GM23338 (cell line): ENCODE measurements at regions not wholly inside any gene's neighbourhood (a gene's known extent, or its start where the extent isn't known, plus 50 kb on each side); places are given as distances from the start of the nearest gene placed in this dataset.

Experiments used
- ATAC-seq: fragments of 200-7000 bp; cut with Tn5 transposase; 3 replicates; pipeline ENCODE4 v1.9.1; 2020
- DNase-seq: peaks from one replicate; pipeline ENCODE4 v3.0.0-alpha.2; 2015; ENCODE audit warnings: low spot score
- H2AFZ ChIP-seq: fragments of 200-600 bp; sonication (generic); 2 replicates; pipeline ENCODE4 v1.8.0; 2016; ENCODE audit warnings: antibody characterized with exemption, mild to moderate bottlenecking, moderate library complexity
- H3F3A ChIP-seq: fragments of 200-600 bp; sonication (generic); replicated peaks from 2 replicates; pipeline ENCODE4 v1.8.0; 2017; ENCODE audit warnings: antibody characterized with exemption, mixed run types, low read depth
- H3K27ac ChIP-seq: fragments of 200-600 bp; sonication (generic); 2 replicates; pipeline ENCODE4 v1.6.1; 2016; ENCODE audit warnings: low read depth
- H3K27me3 ChIP-seq: fragments of 200-600 bp; sonication (generic); 2 replicates; pipeline ENCODE4 v1.8.0; 2016; ENCODE audit warnings: mild to moderate bottlenecking, mixed run types, moderate library complexity; ENCODE audit not compliant: insufficient read depth
- H3K36me3 ChIP-seq: fragments of 200-600 bp; sonication (generic); 2 replicates; pipeline ENCODE4 v1.8.0; 2016; ENCODE audit warnings: mild to moderate bottlenecking; ENCODE audit not compliant: insufficient read depth
- H3K4me1 ChIP-seq: fragments of 200-600 bp; sonication (generic); 2 replicates; pipeline ENCODE4 v1.8.0; 2016; ENCODE audit warnings: mild to moderate bottlenecking, moderate library complexity; ENCODE audit not compliant: insufficient read depth
- H3K4me2 ChIP-seq: fragments of 200-600 bp; sonication (generic); 2 replicates; pipeline ENCODE4 v1.7.1; 2017; ENCODE audit warnings: mixed run types
- H3K4me3 ChIP-seq: fragments of 200-600 bp; sonication (generic); 2 replicates; pipeline ENCODE4 v1.6.1; 2016; ENCODE audit warnings: mixed run types
- H3K79me2 ChIP-seq: fragments of 200-600 bp; sonication (generic); replicated peaks from 2 replicates; pipeline ENCODE4 v1.8.0; 2017; ENCODE audit warnings: mild to moderate bottlenecking; ENCODE audit not compliant: insufficient read depth
- H3K9me2 ChIP-seq: fragments of 200-600 bp; sonication (generic); 2 replicates; pipeline ENCODE4 v1.8.0; 2017; ENCODE audit not compliant: insufficient read depth
- H4K20me1 ChIP-seq: fragments of 200-600 bp; sonication (generic); replicated peaks from 2 replicates; pipeline ENCODE4 v1.8.0; 2017; ENCODE audit warnings: mild to moderate bottlenecking; ENCODE audit not compliant: insufficient read depth
- H3K27ac Mint-ChIP-seq: 2 replicates; pipeline ENCODE4 v1.8.0; 2020; ENCODE audit warnings: inconsistent platforms, mild to moderate bottlenecking, moderate library complexity, mixed read lengths
- H3K27me3 Mint-ChIP-seq: 3 replicates; pipeline ENCODE4 v1.8.0; 2022; ENCODE audit warnings: low read depth, mild to moderate bottlenecking, moderate library complexity, mixed read lengths, inconsistent platforms; ENCODE audit not compliant: insufficient read depth, poor library complexity
- H3K36me3 Mint-ChIP-seq: 3 replicates; pipeline ENCODE4 v1.8.0; 2021; ENCODE audit warnings: low read depth, mild to moderate bottlenecking, inconsistent platforms, moderate library complexity, mixed read lengths
- H3K4me1 Mint-ChIP-seq: 3 replicates; pipeline ENCODE4 v1.8.0; 2020; ENCODE audit warnings: mild to moderate bottlenecking, inconsistent platforms, mixed read lengths
- H3K4me3 Mint-ChIP-seq: 3 replicates; pipeline ENCODE4 v1.8.0; 2021; ENCODE audit warnings: moderate library complexity, mild to moderate bottlenecking, inconsistent platforms, mixed read lengths
- H3K9me3 Mint-ChIP-seq: 3 replicates; pipeline ENCODE4 v1.8.0; 2020; ENCODE audit warnings: moderate library complexity, mild to moderate bottlenecking, inconsistent platforms, mixed read lengths
- CREB1 ChIP-seq: fragments of 250-450 bp; sonication (Bioruptor Pico); IDR thresholded peaks from 2 replicates; pipeline ENCODE4 v1.5.0; 2020; ENCODE audit warnings: low read depth, mild to moderate bottlenecking, moderate library complexity
- CTCF ChIP-seq, 2 experiments: fragments of 200-600 bp in 1 of 2; sonication (generic) in 1 of 2; conservative IDR thresholded peaks; 2 replicates each; pipeline versions ENCODE4 v1.5.1 to v1.6.1; 2016 to 2017; ENCODE audit warnings: antibody characterized with exemption in 2 of 2, low read depth in 2 of 2, mild to moderate bottlenecking in 2 of 2, moderate library complexity in 1 of 2
- ETS1 ChIP-seq: IDR thresholded peaks from 2 replicates; pipeline ENCODE4 v1.6.1; 2016; ENCODE audit warnings: antibody characterized with exemption
- EZH2 ChIP-seq: fragments of 200-600 bp; sonication (generic); IDR thresholded peaks from one replicate; pipeline ENCODE4 v1.8.0; 2017; ENCODE audit warnings: antibody characterized with exemption, mild to moderate bottlenecking, low read depth; ENCODE audit not compliant: unreplicated experiment
- EZH2phosphoT487 ChIP-seq: fragments of 200-600 bp; sonication (generic); IDR thresholded peaks from one replicate; pipeline ENCODE4 v1.8.1; 2018; ENCODE audit warnings: antibody characterized with exemption; ENCODE audit not compliant: unreplicated experiment
- JUNB ChIP-seq: IDR thresholded peaks from one replicate; pipeline ENCODE4 v1.6.1; 2016; ENCODE audit warnings: antibody characterized with exemption; ENCODE audit not compliant: unreplicated experiment
- NANOG ChIP-seq: IDR thresholded peaks from 2 replicates; pipeline ENCODE4 v1.6.1; 2016; ENCODE audit warnings: antibody characterized with exemption, borderline replicate concordance
- POLR2AphosphoS5 ChIP-seq: IDR thresholded peaks from 2 replicates; pipeline ENCODE4 v1.6.1; 2016; ENCODE audit warnings: antibody characterized with exemption, low read depth
- STAT1 ChIP-seq: IDR thresholded peaks from one replicate; pipeline ENCODE4 v1.6.1; 2016; ENCODE audit warnings: antibody characterized with exemption; ENCODE audit not compliant: unreplicated experiment
- ZNF114 ChIP-seq: fragments of 250-450 bp; sonication (Bioruptor Pico); IDR thresholded peaks from 2 replicates; pipeline ENCODE4 v1.5.0; 2020; ENCODE audit warnings: mild to moderate bottlenecking, moderate library complexity
- ZNF331 ChIP-seq: fragments of 250-450 bp; sonication (Bioruptor Pico); IDR thresholded peaks from 2 replicates; pipeline ENCODE4 v1.5.0; 2020; ENCODE audit warnings: low read depth, mild to moderate bottlenecking, moderate library complexity
- ZNF462 ChIP-seq: fragments of 250-450 bp; sonication (Bioruptor Pico); IDR thresholded peaks from 2 replicates; pipeline ENCODE4 v1.5.0; 2020; ENCODE audit warnings: mild to moderate bottlenecking, moderate library complexity
- TF ChIP-seq, protein P1 (sequence below): IDR thresholded peaks from one replicate; pipeline ENCODE4 v1.6.1; 2018; ENCODE audit warnings: antibody characterized with exemption; ENCODE audit not compliant: unreplicated experiment

GRCh38 chr13:78993792-78994191, 334.8 kb upstream of the OBI1 start:
- no peaks in the 10 kb centered on the region for H3K27me3 Mint-ChIP-seq

More at GRCh38 chr13:78993792-78994191, 334.8 kb upstream of the OBI1 start:
- ATAC-seq, result no peak
- Histone ChIP-seq H4K20me1 (no peaks in the 10 kb centered on the region), H3K4me3 (no peak overlapping the region), H3K27me3 (no peaks in the 10 kb centered on the region), H2AFZ (no peak overlapping the region), H3F3A (no peaks in the 10 kb centered on the region), H3K4me2 (peak overlapping the region; percentile 61), H3K27ac (no peak overlapping the region), H3K79me2 (no peaks in the 10 kb centered on the region), H3K4me1 (peaks cover 24% of the 10 kb centered on the region), H3K9me2 (no peaks in the 10 kb centered on the region), H3K36me3 (no peaks in the 10 kb centered on the region)
- Mint-ChIP-seq H3K9me3 (no peaks in the 10 kb centered on the region), H3K36me3 (no peaks in the 10 kb centered on the region), H3K4me3 (no peak overlapping the region), H3K27ac (no peak overlapping the region), H3K4me1 (peaks cover 24% of the 10 kb centered on the region)
- peak; percentile 19 for DNase-seq
- no peak for TF ChIP-seq NANOG
- no peak for TF ChIP-seq EZH2phosphoT487
- no peak for TF ChIP-seq STAT1
- no peak for TF ChIP-seq CTCF (conservative IDR thresholded peaks at IDR 0.05; ENCODE audit: low read depth in 2 of 2)
- TF ChIP-seq POLR2AphosphoS5, result no peak
- no peak for TF ChIP-seq ZNF331 (CRISPR knock-in tag)
- TF ChIP-seq JUNB, result no peak
- no peak for TF ChIP-seq ETS1
- no peak for TF ChIP-seq CREB1
- TF ChIP-seq, protein P1, sequence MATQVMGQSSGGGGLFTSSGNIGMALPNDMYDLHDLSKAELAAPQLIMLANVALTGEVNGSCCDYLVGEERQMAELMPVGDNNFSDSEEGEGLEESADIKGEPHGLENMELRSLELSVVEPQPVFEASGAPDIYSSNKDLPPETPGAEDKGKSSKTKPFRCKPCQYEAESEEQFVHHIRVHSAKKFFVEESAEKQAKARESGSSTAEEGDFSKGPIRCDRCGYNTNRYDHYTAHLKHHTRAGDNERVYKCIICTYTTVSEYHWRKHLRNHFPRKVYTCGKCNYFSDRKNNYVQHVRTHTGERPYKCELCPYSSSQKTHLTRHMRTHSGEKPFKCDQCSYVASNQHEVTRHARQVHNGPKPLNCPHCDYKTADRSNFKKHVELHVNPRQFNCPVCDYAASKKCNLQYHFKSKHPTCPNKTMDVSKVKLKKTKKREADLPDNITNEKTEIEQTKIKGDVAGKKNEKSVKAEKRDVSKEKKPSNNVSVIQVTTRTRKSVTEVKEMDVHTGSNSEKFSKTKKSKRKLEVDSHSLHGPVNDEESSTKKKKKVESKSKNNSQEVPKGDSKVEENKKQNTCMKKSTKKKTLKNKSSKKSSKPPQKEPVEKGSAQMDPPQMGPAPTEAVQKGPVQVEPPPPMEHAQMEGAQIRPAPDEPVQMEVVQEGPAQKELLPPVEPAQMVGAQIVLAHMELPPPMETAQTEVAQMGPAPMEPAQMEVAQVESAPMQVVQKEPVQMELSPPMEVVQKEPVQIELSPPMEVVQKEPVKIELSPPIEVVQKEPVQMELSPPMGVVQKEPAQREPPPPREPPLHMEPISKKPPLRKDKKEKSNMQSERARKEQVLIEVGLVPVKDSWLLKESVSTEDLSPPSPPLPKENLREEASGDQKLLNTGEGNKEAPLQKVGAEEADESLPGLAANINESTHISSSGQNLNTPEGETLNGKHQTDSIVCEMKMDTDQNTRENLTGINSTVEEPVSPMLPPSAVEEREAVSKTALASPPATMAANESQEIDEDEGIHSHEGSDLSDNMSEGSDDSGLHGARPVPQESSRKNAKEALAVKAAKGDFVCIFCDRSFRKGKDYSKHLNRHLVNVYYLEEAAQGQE, result no peak
- TF ChIP-seq EZH2, result no peak
- TF ChIP-seq ZNF114 (CRISPR knock-in tag), result no peak
- TF ChIP-seq ZNF462 (CRISPR knock-in tag), result no peak
